Vagina (tissue), 2 donors: ENCODE measurements at regions not wholly inside any gene's neighbourhood (a gene's known extent, or its start where the extent isn't known, plus 50 kb on each side); places are given as distances from the start of the nearest gene placed in this dataset.

Experiments
- DNase-seq, 2 donors: peaks; one replicate each; pipeline ENCODE4 v3.0.0-alpha.2; 2017; ENCODE audit errors: extremely low spot score in 2 of 2
- H3K27ac ChIP-seq: fragments of 200-600 bp; sonication (generic); one replicate; pipeline ENCODE4 v1.5.1; 2019
- H3K27me3 ChIP-seq: fragments of 200-600 bp; sonication (generic); one replicate; pipeline ENCODE4 v1.5.1; 2019
- H3K36me3 ChIP-seq, 2 donors: fragments of 200-600 bp; sonication (generic); one replicate each; pipeline ENCODE4 v1.5.1; 2017 to 2019
- H3K4me1 ChIP-seq: fragments of 200-600 bp; sonication (generic); one replicate; pipeline ENCODE4 v1.5.1; 2019
- H3K4me3 ChIP-seq, 2 donors: fragments of 200-600 bp; sonication (generic); 1 replicate in 1 of 2; 2 replicates in 1 of 2; pipeline ENCODE4 v1.5.1; 2016 to 2019
- H3K9me3 ChIP-seq: fragments of 200-600 bp; sonication (generic); one replicate; pipeline ENCODE4 v1.5.1; 2019
- CTCF ChIP-seq, 3 experiments: fragments of 450-650 bp in 2 of 3; fragments of 200-600 bp in 1 of 3; sonication (generic) in 1 of 3; IDR thresholded peaks; one replicate each; pipeline ENCODE4 v1.5.1; 2017 to 2019; ENCODE audit warnings: antibody characterized with exemption in 3 of 3, mild to moderate bottlenecking in 2 of 3, moderate library complexity in 2 of 3
- POLR2A ChIP-seq, 2 donors: fragments of 450-650 bp; IDR thresholded peaks; one replicate each; pipeline ENCODE4 v1.6.1; 2017; ENCODE audit warnings: antibody characterized with exemption in 2 of 2, mild to moderate bottlenecking in 2 of 2, moderate library complexity in 2 of 2
- POLR2AphosphoS5 ChIP-seq, 2 donors: sonication (generic); formaldehyde crosslinking; IDR thresholded peaks; one replicate each; pipeline ENCODE4 v1.9.0; 2017; ENCODE audit warnings: antibody characterized with exemption in 2 of 2, mild to moderate bottlenecking in 2 of 2, low read depth in 1 of 2; ENCODE audit not compliant: insufficient read depth in 1 of 2
- intact Hi-C: fragments of 100-400 bp; cut with DNase I; formaldehyde crosslinking; loops from one replicate; pipeline ENCODE4 v1.15.1; 2023

DNA sequence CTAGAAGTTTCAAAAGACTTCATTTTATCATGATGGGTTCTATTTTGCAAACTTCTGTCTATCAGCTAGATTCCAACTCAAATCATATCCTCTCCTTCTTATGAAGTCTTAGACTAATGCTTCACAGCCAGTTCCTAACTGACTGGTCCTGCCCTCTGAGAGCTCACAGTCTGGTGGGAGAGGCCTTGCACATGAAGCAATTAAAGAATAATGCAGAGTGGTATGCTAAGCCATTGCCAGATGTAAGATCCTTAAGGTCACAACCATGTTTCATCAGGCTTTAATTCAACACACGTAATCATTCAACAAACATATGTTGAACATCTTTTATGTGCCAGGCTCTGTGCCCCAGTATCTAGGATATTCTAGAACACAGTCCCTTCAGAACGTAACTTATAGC is 125.8 kb upstream of the TMPO start:
- H3K36me3 ChIP-seq = no peaks in the 10 kb centered on the region
- H3K4me3 ChIP-seq = no peak overlapping the region
- TF ChIP-seq CTCF (IDR thresholded peaks at IDR 0.05) (no peak), POLR2A (IDR thresholded peaks at IDR 0.05) (no peak), POLR2AphosphoS5 (IDR thresholded peaks at IDR 0.05; ENCODE audit: insufficient read depth in 1 of 2, low read depth in 1 of 2) (no peak)
- no peaks in the 10 kb centered on the region for H3K27me3 ChIP-seq
- intact Hi-C loops = no loop called here
- no peaks in the 10 kb centered on the region for H3K9me3 ChIP-seq
- H3K4me1 ChIP-seq = no peaks in the 10 kb centered on the region
- H3K27ac ChIP-seq = no peak overlapping the region
- no peak for DNase-seq

- Histone ChIP-seq H3K27me3 (no peaks in the 10 kb centered on the region), H3K27ac (no peak overlapping the region), H3K4me1 (no peaks in the 10 kb centered on the region), H3K36me3 (no peaks in the 10 kb centered on the region), H3K9me3 (no peaks in the 10 kb centered on the region), H3K4me3 (peak overlapping the region; percentile 35 to 39)
- intact Hi-C loops = no loop called here
- DNase-seq = no peak
- TF ChIP-seq CTCF (IDR thresholded peaks at IDR 0.05) (peak; percentile 80 to 91 (median 84)), POLR2A (IDR thresholded peaks at IDR 0.05) (no peak), POLR2AphosphoS5 (IDR thresholded peaks at IDR 0.05; ENCODE audit: insufficient read depth in 1 of 2, low read depth in 1 of 2) (peak in 1 of 2 donors; percentile 53)
Observed at GRCh38 chr12:98397323-98398105, 117.9 kb upstream of the TMPO start.

- Histone ChIP-seq H3K4me3 (no peak overlapping the region), H3K27me3 (no peaks in the 10 kb centered on the region), H3K9me3 (no peaks in the 10 kb centered on the region), H3K4me1 (no peaks in the 10 kb centered on the region), H3K36me3 (no peaks in the 10 kb centered on the region), H3K27ac (no peak overlapping the region)
- intact Hi-C loops = no loop called here
- DNase-seq = no peak
- TF ChIP-seq CTCF (IDR thresholded peaks at IDR 0.05) = no peak
- no peak for TF ChIP-seq POLR2A (IDR thresholded peaks at IDR 0.05)
- TF ChIP-seq POLR2AphosphoS5 (IDR thresholded peaks at IDR 0.05; ENCODE audit: insufficient read depth in 1 of 2, low read depth in 1 of 2) = no peak
Observed at GRCh38 chr12:98399532-98399931, 115.9 kb upstream of the TMPO start.

DNA sequence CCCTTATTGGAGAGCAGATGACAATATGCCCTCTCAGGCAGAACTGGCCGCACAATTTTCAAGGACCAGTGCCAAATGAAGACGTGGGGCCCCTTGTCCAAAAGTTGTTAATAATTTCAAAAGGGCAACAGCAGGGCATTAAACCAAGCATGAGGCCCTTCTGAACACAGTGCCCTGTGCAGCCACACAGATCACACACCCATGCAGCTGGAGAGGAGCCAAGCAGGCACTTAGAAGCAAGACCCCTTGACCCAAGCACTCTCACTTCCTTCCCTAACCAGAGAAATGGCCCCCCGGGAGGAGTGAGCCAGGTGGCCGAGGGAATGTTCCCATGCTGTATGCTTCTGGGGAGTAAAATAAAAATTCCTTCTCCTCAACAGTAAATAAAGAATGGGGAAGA is 114.0 kb upstream of the TMPO start:
- intact Hi-C loops = no loop called here
- no peaks in the 10 kb centered on the region for H3K4me1 ChIP-seq
- H3K36me3 ChIP-seq = no peaks in the 10 kb centered on the region
- no peak overlapping the region for H3K27ac ChIP-seq
- H3K4me3 ChIP-seq = no peak overlapping the region
- H3K27me3 ChIP-seq = no peaks in the 10 kb centered on the region
- H3K9me3 ChIP-seq = no peaks in the 10 kb centered on the region
- TF ChIP-seq POLR2AphosphoS5 (IDR thresholded peaks at IDR 0.05; ENCODE audit: insufficient read depth in 1 of 2, low read depth in 1 of 2) (no peak), POLR2A (IDR thresholded peaks at IDR 0.05) (no peak), CTCF (IDR thresholded peaks at IDR 0.05) (no peak)
- DNase-seq = no peak

GRCh38 chr12:98402091-98402490 is 113.3 kb upstream of the TMPO start:
- no peak overlapping the region for H3K4me3 ChIP-seq
- no peaks in the 10 kb centered on the region for H3K27me3 ChIP-seq
- no peak overlapping the region for H3K27ac ChIP-seq
- TF ChIP-seq POLR2AphosphoS5 (IDR thresholded peaks at IDR 0.05; ENCODE audit: insufficient read depth in 1 of 2, low read depth in 1 of 2) (no peak), CTCF (IDR thresholded peaks at IDR 0.05) (no peak), POLR2A (IDR thresholded peaks at IDR 0.05) (no peak)
- no peaks in the 10 kb centered on the region for H3K9me3 ChIP-seq
- no peaks in the 10 kb centered on the region for H3K36me3 ChIP-seq
- no peak for DNase-seq
- intact Hi-C loops = no loop called here
- no peaks in the 10 kb centered on the region for H3K4me1 ChIP-seq
